Loucy (cell line): ENCODE measurements at regions not wholly inside any gene's neighbourhood (a gene's known extent, or its start where the extent isn't known, plus 50 kb on each side); places are given as distances from the start of the nearest gene placed in this dataset.

ENCODE experiments used
- CTCF ChIP-seq: fragments of 200-600 bp; sonication (generic); conservative IDR thresholded peaks from 2 replicates; pipeline ENCODE4 v1.5.1; 2014; ENCODE audit warnings: mild to moderate bottlenecking, antibody characterized with exemption, low read length
- EZH2phosphoT487 ChIP-seq: fragments of 200-600 bp; IDR thresholded peaks from 2 replicates; pipeline ENCODE4 v1.6.1; 2018; ENCODE audit warnings: antibody characterized with exemption, mild to moderate bottlenecking, moderate library complexity, borderline replicate concordance

DNA sequence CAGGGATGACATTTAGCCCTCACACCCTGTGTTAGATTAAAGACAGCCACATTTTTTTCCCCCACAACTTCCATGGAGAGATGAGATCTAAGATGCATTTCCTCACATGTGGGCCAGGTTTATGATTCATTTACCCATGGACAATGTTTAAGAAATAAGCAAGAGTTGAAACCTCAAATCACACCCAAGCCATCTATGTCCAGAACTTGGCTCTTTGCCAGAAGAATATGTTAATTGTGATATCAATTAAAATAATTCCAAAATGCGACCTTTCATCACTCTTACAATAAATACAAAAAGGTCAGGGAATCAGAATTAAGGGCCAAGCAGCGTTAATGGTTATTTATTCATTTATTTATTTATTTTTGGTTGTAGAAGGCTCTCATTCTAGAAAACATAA lies 1376.9 kb upstream of the TMEM132C start:
- TF ChIP-seq CTCF (no peak), EZH2phosphoT487 (no peak)
